Activated T-cell treated with anti-CD3 and anti-CD28 coated beads for 1 hour (primary cell): ENCODE measurements at regions not wholly inside any gene's neighbourhood (a gene's known extent, or its start where the extent isn't known, plus 50 kb on each side); places are given as distances from the start of the nearest gene placed in this dataset.
A peak's percentile ranks its signal among the peaks of the same experiment; 100 is the strongest.
"Not testable (repeated sequence)": the region's sequence is repeated elsewhere in the genome, so short reads cannot be mapped to it uniquely, and the experiment has no call there.

Experiments used
- DNase-seq: peaks from one replicate; pipeline ENCODE4 v3.0.0-alpha.2; 2020; ENCODE audit warnings: low read depth

DNA sequence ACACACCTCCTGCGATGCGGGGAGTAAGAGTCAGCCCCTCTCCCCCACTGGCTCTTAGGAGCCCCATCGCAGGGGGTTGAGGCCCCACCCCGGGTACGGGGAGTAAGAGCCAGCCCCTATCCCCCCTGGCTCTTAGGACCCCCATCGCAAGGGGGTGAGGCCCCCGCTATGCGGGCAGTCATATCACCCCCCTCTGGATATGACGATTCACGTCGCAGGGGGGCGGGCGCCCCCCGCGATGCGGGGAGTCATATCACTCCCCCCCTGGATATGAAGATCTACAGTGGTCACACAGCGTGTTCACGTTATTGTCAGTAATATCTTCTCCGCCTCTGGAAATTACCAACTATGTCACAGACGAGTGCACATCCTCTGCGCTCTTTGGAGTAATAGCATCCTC lies 61.1 kb downstream of the DEFB131A start:
- DNase-seq, result not testable (repeated sequence)

- not testable (repeated sequence) for DNase-seq
These were observed 62.5 kb downstream of the DEFB131A start for GRCh38 chr4:9506672-9507071.

DNA sequence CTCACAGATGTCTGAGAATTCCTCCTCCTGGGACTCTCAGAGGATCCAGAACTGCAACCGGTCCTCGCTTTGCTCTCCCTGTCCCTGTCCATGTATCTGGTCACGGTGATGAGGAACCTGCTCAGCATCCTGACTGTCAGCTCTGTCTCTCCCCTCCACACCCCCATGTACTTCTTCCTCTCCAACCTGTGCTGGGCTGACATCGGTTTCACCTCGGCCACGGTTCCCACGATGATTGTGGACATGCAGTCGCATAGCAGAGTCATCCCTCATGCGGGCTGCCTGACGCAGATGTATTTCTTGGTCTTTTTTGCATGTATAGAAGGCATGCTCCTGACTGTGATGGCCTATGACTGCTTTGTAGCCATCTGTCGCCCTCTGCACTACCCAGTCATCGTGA lies 68.7 kb downstream of the DEFB131A start:
- not testable (repeated sequence) for DNase-seq

DNA sequence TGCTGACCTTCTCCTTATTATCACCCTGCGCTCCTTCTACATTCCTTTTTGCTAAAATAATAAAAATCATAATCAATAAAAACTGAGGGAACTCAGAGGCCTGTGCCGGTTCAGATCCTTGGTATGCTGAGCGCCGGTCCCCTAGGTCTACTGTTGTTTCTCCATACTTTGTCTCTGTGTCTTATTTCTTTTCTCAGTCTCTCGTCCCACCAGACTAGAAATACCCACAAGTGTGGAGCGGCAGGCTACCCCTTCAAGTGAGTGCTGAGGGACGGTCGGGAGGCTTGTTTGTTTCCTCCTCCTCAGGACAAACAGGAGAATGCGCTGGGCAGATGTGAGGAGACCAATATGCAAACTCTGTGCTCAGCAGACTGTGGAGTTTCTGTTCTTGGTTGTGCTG lies 75.4 kb downstream of the DEFB131A start:
- not testable (repeated sequence) for DNase-seq

- not testable (repeated sequence) for DNase-seq
These were observed 78.7 kb downstream of the DEFB131A start for GRCh38 chr4:9522903-9523302.

- DNase-seq, result not testable (repeated sequence)
These were observed 80.2 kb downstream of the DEFB131A start for GRCh38 chr4:9524406-9524805.

- DNase-seq, result peak; percentile 54
These were observed 88.1 kb downstream of the DEFB131A start for GRCh38 chr4:9532134-9532862.

GRCh38 chr4:9532863-9533192 lies 88.6 kb downstream of the DEFB131A start:
- DNase-seq, result not testable (repeated sequence)

DNA sequence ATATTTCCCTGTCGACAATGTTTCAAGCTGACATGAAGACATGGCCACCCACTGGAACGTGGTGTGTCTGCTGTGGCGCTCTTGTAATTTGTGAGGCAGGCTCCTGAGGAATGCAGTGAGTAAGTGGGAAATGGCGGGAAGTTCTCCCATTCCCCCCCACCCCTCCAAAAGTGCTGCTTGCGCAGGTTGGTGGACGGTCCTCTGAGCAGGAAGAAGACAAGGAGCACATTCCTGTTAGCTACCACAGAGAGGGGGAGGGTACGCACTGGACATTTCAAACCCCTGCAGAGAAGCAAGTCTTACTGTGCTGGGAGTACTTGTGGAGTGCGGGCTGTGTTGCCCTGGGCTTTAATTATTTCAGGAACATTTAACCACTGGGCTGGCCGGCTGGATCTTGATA lies 92.9 kb downstream of the DEFB131A start:
- DNase-seq, result not testable (repeated sequence)

DNA sequence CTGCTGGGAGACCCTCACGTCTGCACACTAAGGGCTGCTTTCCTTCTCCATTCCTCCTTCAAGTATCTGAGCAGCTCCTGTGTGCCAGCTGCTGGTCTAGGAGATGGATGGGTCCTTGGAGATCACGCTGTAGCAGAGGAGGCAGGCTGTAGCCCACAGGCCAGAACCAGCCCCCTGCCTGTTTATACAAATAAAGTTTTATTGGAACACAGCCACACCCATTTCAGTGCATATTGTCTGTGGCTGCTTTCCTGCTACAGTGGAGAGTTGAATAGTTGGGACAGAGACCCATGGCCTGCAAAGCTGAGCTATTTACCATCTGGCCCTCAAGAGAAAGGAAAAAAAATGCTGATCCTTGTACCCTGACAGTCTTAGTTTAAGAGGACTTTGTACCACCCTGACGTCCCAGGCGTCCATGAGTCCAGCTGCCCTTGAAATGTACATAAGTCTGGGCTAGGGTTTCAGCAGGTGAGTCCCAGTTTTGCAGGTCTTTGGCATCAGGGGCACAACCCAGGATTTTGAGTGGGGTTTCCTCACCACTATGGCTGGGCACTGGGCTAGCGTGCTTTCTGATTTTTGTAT lies 95.8 kb downstream of the DEFB131A start:
- DNase-seq, result not testable (repeated sequence)

- not testable (repeated sequence) for DNase-seq
These were observed 97.2 kb downstream of the DEFB131A start for GRCh38 chr4:9541388-9541915.

DNA sequence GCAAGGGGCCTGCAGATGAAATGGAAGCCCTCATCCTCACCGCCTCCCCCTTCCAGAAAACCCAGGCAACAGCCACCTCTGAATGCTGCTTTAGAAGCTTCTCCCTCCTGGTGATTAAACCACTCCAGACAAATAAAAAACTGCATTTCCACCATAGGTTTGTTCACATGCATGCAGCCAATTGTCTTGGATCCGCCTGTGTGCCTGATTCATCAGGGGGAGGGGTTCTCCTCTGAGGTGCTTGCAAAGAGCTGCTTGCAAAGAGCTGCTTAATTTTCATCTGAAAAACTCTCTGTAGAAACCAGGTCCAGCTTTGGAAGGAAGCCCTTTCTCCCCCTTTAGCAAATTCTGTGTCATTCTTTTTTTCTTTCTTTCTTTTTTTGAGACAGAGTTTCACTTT lies 100.6 kb downstream of the DEFB131A start:
- not testable (repeated sequence) for DNase-seq

GRCh38 chr4:9547470-9547869 lies 103.3 kb downstream of the DEFB131A start:
- not testable (repeated sequence) for DNase-seq

- DNase-seq, result not testable (repeated sequence)
These were observed 111.9 kb downstream of the DEFB131A start for GRCh38 chr4:9556076-9556475.

DNA sequence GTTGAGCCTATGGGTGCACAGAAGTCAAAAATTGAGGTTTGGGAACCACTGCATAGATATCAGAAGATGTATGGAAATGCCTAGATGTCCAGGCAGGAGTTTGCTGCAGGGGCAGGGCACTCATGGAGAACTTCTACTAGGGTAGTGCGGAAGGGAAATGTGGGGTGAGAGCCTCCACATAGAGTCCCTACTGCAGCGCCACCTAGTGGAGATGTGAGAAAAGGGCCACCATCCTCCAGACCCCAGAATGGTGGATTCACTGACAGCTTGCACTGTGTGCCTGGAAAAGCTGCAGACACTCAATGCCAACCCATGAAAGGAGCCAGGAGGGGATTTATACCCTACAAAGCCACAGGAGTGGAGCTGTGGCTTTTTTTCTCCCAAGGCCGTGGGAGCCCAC lies 133.7 kb downstream of the DEFB131A start:
- DNase-seq, result not testable (repeated sequence)

GRCh38 chr4:9582880-9583279 lies 138.7 kb downstream of the DEFB131A start:
- not testable (repeated sequence) for DNase-seq

DNA sequence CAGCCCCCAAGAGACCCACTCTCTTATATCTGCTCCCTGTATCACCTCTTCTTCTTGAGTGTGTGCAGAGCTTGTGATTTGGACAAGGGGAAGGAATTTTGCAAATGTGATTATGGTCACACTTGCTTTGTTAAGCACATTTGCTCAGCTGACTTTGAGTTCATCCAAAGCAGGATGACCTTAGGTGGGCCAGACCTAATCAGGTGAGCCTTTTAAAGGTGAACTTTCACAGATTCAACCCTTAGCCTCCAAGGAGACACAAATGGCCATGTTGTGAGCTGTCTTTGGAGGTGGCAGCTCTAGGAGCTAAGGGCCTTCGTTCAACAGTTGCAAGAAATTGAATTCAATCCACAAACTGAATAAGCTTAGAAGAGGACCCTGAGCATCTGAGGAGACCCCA lies 147.8 kb downstream of the DEFB131A start:
- DNase-seq, result no peak

- DNase-seq, result no peak
These were observed 150.7 kb downstream of the DEFB131A start for GRCh38 chr4:9594948-9595347.

DNA sequence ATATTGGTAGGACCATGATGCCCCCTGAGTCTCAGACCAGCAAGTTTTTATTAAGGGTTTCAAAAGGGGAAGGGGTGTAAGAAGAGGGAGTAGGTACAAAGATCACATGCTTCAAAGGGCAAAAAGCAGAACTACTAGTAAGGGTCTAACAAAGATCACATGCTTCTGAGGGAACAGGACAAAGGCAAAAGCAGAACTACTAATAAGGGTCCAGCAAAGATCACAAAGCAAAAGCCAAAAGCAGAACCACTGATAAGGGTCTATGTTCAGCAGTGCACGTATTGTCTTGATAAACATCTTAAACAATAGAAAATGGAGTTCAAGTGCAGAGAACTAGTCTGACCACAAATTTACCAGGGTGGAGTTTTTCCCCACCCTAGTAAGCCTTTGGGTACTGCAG lies 151.3 kb downstream of the DEFB131A start:
- DNase-seq, result not testable (repeated sequence)

- DNase-seq, result no peak
These were observed 155.1 kb downstream of the DEFB131A start for GRCh38 chr4:9599266-9599665.

GRCh38 chr4:9600246-9600645 lies 156.0 kb downstream of the DEFB131A start:
- DNase-seq, result no peak

GRCh38 chr4:9602389-9602914 lies 158.2 kb downstream of the DEFB131A start:
- no peak for DNase-seq
